SK-N-SH (cell line): ENCODE measurements at regions not wholly inside any gene's neighbourhood (a gene's known extent, or its start where the extent isn't known, plus 50 kb on each side); places are given as distances from the start of the nearest gene placed in this dataset.

Source experiments
- CTCF ChIA-PET: fragments of 300-600, 350-600 bp; formaldehyde crosslinking; extraction: SDS; loops from one replicate; lab custom pipeline; 2021; lab: Yijun Ruan, JAX
- POLR2A ChIA-PET: fragments of 350-600 bp; sonication (Branson Sonifier 250); formaldehyde crosslinking; extraction: SDS; loops from one replicate; lab custom pipeline; 2020; ENCODE audit warnings: antibody characterized with exemption, inconsistent platforms; lab: Yijun Ruan, JAX
- DNase-seq: peaks from one replicate; pipeline ENCODE4 v3.0.0; 2012
- H2AFZ ChIP-seq: fragments of 200-600 bp; sonication (generic); 2 replicates; pipeline ENCODE4 v1.8.1; 2016; ENCODE audit warnings: antibody characterized with exemption, mild to moderate bottlenecking, low read depth
- H3F3A ChIP-seq: fragments of 200-600 bp; sonication (generic); replicated peaks from 2 replicates; pipeline ENCODE3; 2016; ENCODE audit warnings: antibody characterized with exemption, mild to moderate bottlenecking; ENCODE audit not compliant: insufficient read depth
- H3K27ac ChIP-seq, 2 experiments: fragments of 200-500 bp in 1 of 2; fragments of 200-600 bp in 1 of 2; sonication (Bioruptor generic) in 1 of 2; sonication (generic), shearing (Covaris generic) in 1 of 2; 2 replicates each; pipeline versions ENCODE4 v1.5.1 to v1.6.1; 2014 to 2016; ENCODE audit warnings: low read depth in 2 of 2, inconsistent platforms in 1 of 2, low read length in 1 of 2, mild to moderate bottlenecking in 1 of 2, mixed read lengths in 1 of 2
- H3K27me3 ChIP-seq: fragments of 200-600 bp; sonication (generic), shearing (Covaris generic); 2 replicates; pipeline ENCODE4 v1.6.1; 2016; ENCODE audit warnings: mixed run types; ENCODE audit not compliant: insufficient read depth
- H3K36me3 ChIP-seq, 2 experiments: fragments of 200-500 bp in 1 of 2; fragments of 200-600 bp in 1 of 2; sonication (Bioruptor generic) in 1 of 2; sonication (generic) in 1 of 2; replicated peaks in 1 of 2; 2 replicates each; pipeline versions ENCODE3 to v1.5.1; 2014 to 2016; ENCODE audit warnings: low read length in 1 of 2, mild to moderate bottlenecking in 1 of 2; ENCODE audit not compliant: insufficient read depth in 2 of 2, control insufficient read depth in 1 of 2
- H3K4me1 ChIP-seq, 2 experiments: fragments of 200-500 bp in 1 of 2; fragments of 200-600 bp in 1 of 2; sonication (Bioruptor generic) in 1 of 2; sonication (generic), shearing (Covaris generic) in 1 of 2; 2 replicates each; pipeline versions ENCODE4 v1.5.1 to v1.6.1; 2014 to 2016; ENCODE audit warnings: low read depth in 1 of 2, low read length in 1 of 2, mixed run types in 1 of 2; ENCODE audit not compliant: insufficient read depth in 2 of 2, control insufficient read depth in 1 of 2
- H3K4me2 ChIP-seq: fragments of 200-600 bp; sonication (generic), shearing (Covaris generic); 2 replicates; pipeline ENCODE4 v1.6.1; 2017; ENCODE audit warnings: mixed run types
- H3K4me3 ChIP-seq, 2 experiments: fragments of 200-500 bp in 1 of 2; fragments of 200-600 bp in 1 of 2; sonication (Bioruptor generic) in 1 of 2; sonication (generic), shearing (Covaris generic) in 1 of 2; 2 replicates each; pipeline versions ENCODE4 v1.5.1 to v1.8.1; 2014 to 2016; ENCODE audit warnings: low read depth in 2 of 2, inconsistent platforms in 1 of 2, low read length in 1 of 2, mild to moderate bottlenecking in 1 of 2, mixed read lengths in 1 of 2, moderate library complexity in 1 of 2
- H3K79me2 ChIP-seq: fragments of 200-600 bp; sonication (generic); 2 replicates; pipeline ENCODE4 v1.8.1; 2017; ENCODE audit warnings: mild to moderate bottlenecking; ENCODE audit not compliant: insufficient read depth
- H3K9ac ChIP-seq: fragments of 200-600 bp; sonication (generic); 2 replicates; pipeline ENCODE4 v1.6.1; 2017; ENCODE audit warnings: mixed run types
- H3K9me2 ChIP-seq: fragments of 200-600 bp; sonication (generic); 2 replicates; pipeline ENCODE4 v1.6.1; 2017; ENCODE audit warnings: mixed run types
- H3K9me3 ChIP-seq: fragments of 200-600 bp; sonication (generic); 2 replicates; pipeline ENCODE4 v1.6.1; 2017; ENCODE audit warnings: mixed run types, mild to moderate bottlenecking, moderate library complexity
- H4K20me1 ChIP-seq: fragments of 200-600 bp; sonication (generic); 2 replicates; pipeline ENCODE4 v1.6.1; 2017; ENCODE audit warnings: mild to moderate bottlenecking, mixed run types; ENCODE audit not compliant: insufficient read depth
- CHD2 ChIP-seq: fragments of 150-350 bp; IDR thresholded peaks from 2 replicates; pipeline ENCODE4 v1.6.1; 2018; ENCODE audit warnings: low read length; ENCODE audit not compliant: partially characterized antibody
- EP300 ChIP-seq, 2 experiments: IDR thresholded peaks; 2 replicates each; pipeline versions ENCODE4 v1.4.0 to v1.6.1; 2012; ENCODE audit warnings: borderline replicate concordance in 1 of 2, low read depth in 1 of 2, low read length in 1 of 2
- EZH2phosphoT487 ChIP-seq: fragments of 200-600 bp; sonication (generic); IDR thresholded peaks from 2 replicates; pipeline ENCODE4 v1.6.1; 2017; ENCODE audit warnings: low read depth, mixed run types, mild to moderate bottlenecking, antibody characterized with exemption, moderate library complexity, borderline replicate concordance
- FOXJ3 ChIP-seq: sonication (generic); formaldehyde crosslinking; IDR thresholded peaks from 2 replicates; pipeline ENCODE4 v1.5.1; 2020; ENCODE audit warnings: mild to moderate bottlenecking, missing genetic modification reagents
- FOXM1 ChIP-seq: IDR thresholded peaks from 2 replicates; pipeline ENCODE4 v1.4.0; 2012; ENCODE audit warnings: low read depth, mild to moderate bottlenecking
- GATA2 ChIP-seq: sonication (generic); formaldehyde crosslinking; IDR thresholded peaks from 2 replicates; pipeline ENCODE4 v1.5.0; 2020; ENCODE audit warnings: mild to moderate bottlenecking, missing genetic modification reagents
- JUND ChIP-seq: IDR thresholded peaks from 2 replicates; pipeline ENCODE4 v1.4.0; 2012
- MEF2A ChIP-seq: IDR thresholded peaks from 2 replicates; pipeline ENCODE4 v1.4.0; 2012; ENCODE audit warnings: low read depth, borderline replicate concordance
- NFIC ChIP-seq: IDR thresholded peaks from 2 replicates; pipeline ENCODE4 v1.4.0; 2012; ENCODE audit warnings: borderline replicate concordance
- NRF1 ChIP-seq: IDR thresholded peaks from 2 replicates; pipeline ENCODE4 v1.6.1; 2012; ENCODE audit warnings: low read depth, mild to moderate bottlenecking, low read length
- RFX5 ChIP-seq: IDR thresholded peaks from 2 replicates; pipeline ENCODE4 v1.6.1; 2012; ENCODE audit warnings: mild to moderate bottlenecking, improper control_type of control experiment, low read length
- SIN3A ChIP-seq: IDR thresholded peaks from 2 replicates; pipeline ENCODE4 v1.6.1; 2012; ENCODE audit warnings: low read depth, mild to moderate bottlenecking, low read length, moderate library complexity, borderline replicate concordance
- TAF1 ChIP-seq: IDR thresholded peaks from 2 replicates; pipeline ENCODE4 v1.6.1; 2012; ENCODE audit warnings: low read depth, mild to moderate bottlenecking, low read length, moderate library complexity, borderline replicate concordance
- TCF12 ChIP-seq: IDR thresholded peaks from 2 replicates; pipeline ENCODE4 v1.4.0; 2012
- TEAD4 ChIP-seq: IDR thresholded peaks from 2 replicates; pipeline ENCODE4 v1.4.0; 2012; ENCODE audit warnings: mild to moderate bottlenecking, borderline replicate concordance; ENCODE audit not compliant: insufficient read depth
- YY1 ChIP-seq: IDR thresholded peaks from 2 replicates; pipeline ENCODE4 v1.4.0; 2012; ENCODE audit warnings: low read depth, mild to moderate bottlenecking
- WGBS: methylation state at CpG from one replicate; pipeline ENCODE4 v1.1.6; 2017; ENCODE audit warnings: low lambda C conversion rate; 5-methylcytosine and 5-hydroxymethylcytosine counted together
- TF ChIP-seq, protein P1 (sequence below): fragments of 200-600 bp; sonication (generic); IDR thresholded peaks from 2 replicates; pipeline ENCODE4 v1.6.1; 2017; ENCODE audit warnings: antibody characterized with exemption, mild to moderate bottlenecking, moderate library complexity
- TF ChIP-seq, protein P2 (sequence below): IDR thresholded peaks from 2 replicates; pipeline ENCODE4; 2012
- TF ChIP-seq, protein P3 (sequence below): fragments of 150-350 bp; IDR thresholded peaks from 2 replicates; pipeline ENCODE4 v1.6.1; 2017; ENCODE audit warnings: antibody characterized with exemption, low read length, low read depth, borderline replicate concordance
- TF ChIP-seq, protein P4 (sequence below): IDR thresholded peaks from 2 replicates; pipeline ENCODE4 v1.6.1; 2012; ENCODE audit warnings: mild to moderate bottlenecking, low read depth, low read length, moderate library complexity

DNA sequence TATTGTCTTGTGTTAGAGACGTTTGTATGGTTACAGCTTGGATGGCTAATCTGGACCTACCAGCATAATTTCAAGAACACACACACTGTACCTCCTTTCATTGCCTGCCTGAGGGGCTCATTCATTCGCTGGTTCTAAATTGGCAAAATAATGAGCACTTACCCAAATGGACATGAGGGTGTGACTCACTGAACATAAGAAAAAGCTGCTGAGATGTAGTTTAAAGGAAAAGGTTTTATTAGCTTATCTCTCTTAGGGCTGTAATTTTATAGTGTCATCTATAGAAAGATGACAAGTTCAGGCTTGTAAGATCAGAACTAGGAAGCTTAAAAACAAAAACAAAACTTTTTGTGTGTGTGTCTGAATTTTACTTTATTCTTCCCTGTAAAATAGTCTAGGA is 120.7 kb upstream of the WNT7A start:
- POLR2A ChIA-PET: no interaction called here
- Histone ChIP-seq H3K27me3 (no peaks in the 10 kb centered on the region), H3K4me3 (no peak overlapping the region), H3K4me2 (no peak overlapping the region), H3K9ac (no peak overlapping the region), H3K36me3 (no peaks in the 10 kb centered on the region), H3K27ac (no peak overlapping the region), H3K9me2 (no peaks in the 10 kb centered on the region), H4K20me1 (no peaks in the 10 kb centered on the region)
- 13% methylated on average over 2 of the region's 2 CpGs for WGBS
- CTCF ChIA-PET: interaction anchor here (0.9 to 1.0 kb wide), 2 partner anchors 18 to 125 kb away, joined by 3 to 7 read pairs; no protein-coding TSS in a partner anchor
- TF ChIP-seq TAF1 (no peak), MEF2A (no peak), EP300 (IDR thresholded peaks at IDR 0.05; ENCODE audit: borderline replicate concordance in 1 of 2, low read depth in 1 of 2, low read length in 1 of 2) (no peak), CHD2 (no peak), GATA2 (CRISPR knock-in tag) (no peak), JUND (no peak), YY1 (no peak), NRF1 (no peak)
- TF ChIP-seq, protein P1, sequence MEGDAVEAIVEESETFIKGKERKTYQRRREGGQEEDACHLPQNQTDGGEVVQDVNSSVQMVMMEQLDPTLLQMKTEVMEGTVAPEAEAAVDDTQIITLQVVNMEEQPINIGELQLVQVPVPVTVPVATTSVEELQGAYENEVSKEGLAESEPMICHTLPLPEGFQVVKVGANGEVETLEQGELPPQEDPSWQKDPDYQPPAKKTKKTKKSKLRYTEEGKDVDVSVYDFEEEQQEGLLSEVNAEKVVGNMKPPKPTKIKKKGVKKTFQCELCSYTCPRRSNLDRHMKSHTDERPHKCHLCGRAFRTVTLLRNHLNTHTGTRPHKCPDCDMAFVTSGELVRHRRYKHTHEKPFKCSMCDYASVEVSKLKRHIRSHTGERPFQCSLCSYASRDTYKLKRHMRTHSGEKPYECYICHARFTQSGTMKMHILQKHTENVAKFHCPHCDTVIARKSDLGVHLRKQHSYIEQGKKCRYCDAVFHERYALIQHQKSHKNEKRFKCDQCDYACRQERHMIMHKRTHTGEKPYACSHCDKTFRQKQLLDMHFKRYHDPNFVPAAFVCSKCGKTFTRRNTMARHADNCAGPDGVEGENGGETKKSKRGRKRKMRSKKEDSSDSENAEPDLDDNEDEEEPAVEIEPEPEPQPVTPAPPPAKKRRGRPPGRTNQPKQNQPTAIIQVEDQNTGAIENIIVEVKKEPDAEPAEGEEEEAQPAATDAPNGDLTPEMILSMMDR: no peak
- TF ChIP-seq, protein P2, sequence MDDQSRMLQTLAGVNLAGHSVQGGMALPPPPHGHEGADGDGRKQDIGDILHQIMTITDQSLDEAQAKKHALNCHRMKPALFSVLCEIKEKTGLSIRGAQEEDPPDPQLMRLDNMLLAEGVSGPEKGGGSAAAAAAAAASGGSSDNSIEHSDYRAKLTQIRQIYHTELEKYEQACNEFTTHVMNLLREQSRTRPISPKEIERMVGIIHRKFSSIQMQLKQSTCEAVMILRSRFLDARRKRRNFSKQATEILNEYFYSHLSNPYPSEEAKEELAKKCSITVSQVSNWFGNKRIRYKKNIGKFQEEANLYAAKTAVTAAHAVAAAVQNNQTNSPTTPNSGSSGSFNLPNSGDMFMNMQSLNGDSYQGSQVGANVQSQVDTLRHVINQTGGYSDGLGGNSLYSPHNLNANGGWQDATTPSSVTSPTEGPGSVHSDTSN: no peak
- TF ChIP-seq, all 33 proteins: peak for 0
- no peaks in the 10 kb centered on the region for H3K9me3 ChIP-seq
- no peaks in the 10 kb centered on the region for H3K4me1 ChIP-seq
- DNase-seq: no peak
- no peaks in the 10 kb centered on the region for H3F3A ChIP-seq
- no peaks in the 10 kb centered on the region for H3K79me2 ChIP-seq
- no peak overlapping the region for H2AFZ ChIP-seq

DNA sequence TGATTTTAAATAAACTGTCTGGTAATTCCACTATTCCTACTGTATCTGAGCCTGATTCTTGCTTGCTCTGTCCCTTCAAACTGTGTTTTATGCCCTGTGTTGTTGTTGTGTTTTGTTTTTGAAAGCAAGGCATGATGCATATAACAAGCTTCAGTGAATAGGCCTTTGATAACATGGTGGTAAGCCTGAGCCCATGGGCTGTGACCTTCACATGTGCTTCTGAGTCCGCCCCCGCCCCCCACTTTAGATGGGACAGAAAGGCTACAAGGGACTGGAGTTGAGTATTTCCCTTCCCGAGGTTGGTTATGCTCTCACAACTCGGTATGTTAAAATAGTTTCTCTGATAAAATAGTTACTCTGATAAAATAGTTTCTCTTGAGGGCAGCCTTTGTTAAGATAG is 119.0 kb upstream of the WNT7A start:
- Histone ChIP-seq H3K27ac (no peak overlapping the region), H3K4me1 (no peaks in the 10 kb centered on the region), H3K79me2 (no peaks in the 10 kb centered on the region), H4K20me1 (no peaks in the 10 kb centered on the region), H3K4me2 (no peak overlapping the region), H3K27me3 (no peaks in the 10 kb centered on the region), H3F3A (no peaks in the 10 kb centered on the region), H3K36me3 (no peaks in the 10 kb centered on the region), H3K9ac (no peak overlapping the region), H2AFZ (no peak overlapping the region), H3K9me3 (no peaks in the 10 kb centered on the region), H3K4me3 (no peak overlapping the region), H3K9me2 (no peaks in the 10 kb centered on the region)
- no peak for DNase-seq
- ChIA-PET POLR2A (no interaction called here), CTCF (interaction anchor here (1.3 kb wide), 2 partner anchors 47 to 341 kb away, joined by 3 to 4 read pairs; no protein-coding TSS in a partner anchor)
- 12% methylated on average over 4 of the region's 4 CpGs for WGBS
- TF ChIP-seq EZH2phosphoT487 (no peak), RFX5 (no peak), TCF12 (no peak), FOXJ3 (CRISPR knock-in tag) (no peak), FOXM1 (no peak), NFIC (no peak), TEAD4 (no peak), SIN3A (no peak), JUND (no peak)
- TF ChIP-seq, protein P2: no peak
- TF ChIP-seq, protein P3, sequence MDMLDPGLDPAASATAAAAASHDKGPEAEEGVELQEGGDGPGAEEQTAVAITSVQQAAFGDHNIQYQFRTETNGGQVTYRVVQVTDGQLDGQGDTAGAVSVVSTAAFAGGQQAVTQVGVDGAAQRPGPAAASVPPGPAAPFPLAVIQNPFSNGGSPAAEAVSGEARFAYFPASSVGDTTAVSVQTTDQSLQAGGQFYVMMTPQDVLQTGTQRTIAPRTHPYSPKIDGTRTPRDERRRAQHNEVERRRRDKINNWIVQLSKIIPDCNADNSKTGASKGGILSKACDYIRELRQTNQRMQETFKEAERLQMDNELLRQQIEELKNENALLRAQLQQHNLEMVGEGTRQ: no peak
- TF ChIP-seq, protein P4, sequence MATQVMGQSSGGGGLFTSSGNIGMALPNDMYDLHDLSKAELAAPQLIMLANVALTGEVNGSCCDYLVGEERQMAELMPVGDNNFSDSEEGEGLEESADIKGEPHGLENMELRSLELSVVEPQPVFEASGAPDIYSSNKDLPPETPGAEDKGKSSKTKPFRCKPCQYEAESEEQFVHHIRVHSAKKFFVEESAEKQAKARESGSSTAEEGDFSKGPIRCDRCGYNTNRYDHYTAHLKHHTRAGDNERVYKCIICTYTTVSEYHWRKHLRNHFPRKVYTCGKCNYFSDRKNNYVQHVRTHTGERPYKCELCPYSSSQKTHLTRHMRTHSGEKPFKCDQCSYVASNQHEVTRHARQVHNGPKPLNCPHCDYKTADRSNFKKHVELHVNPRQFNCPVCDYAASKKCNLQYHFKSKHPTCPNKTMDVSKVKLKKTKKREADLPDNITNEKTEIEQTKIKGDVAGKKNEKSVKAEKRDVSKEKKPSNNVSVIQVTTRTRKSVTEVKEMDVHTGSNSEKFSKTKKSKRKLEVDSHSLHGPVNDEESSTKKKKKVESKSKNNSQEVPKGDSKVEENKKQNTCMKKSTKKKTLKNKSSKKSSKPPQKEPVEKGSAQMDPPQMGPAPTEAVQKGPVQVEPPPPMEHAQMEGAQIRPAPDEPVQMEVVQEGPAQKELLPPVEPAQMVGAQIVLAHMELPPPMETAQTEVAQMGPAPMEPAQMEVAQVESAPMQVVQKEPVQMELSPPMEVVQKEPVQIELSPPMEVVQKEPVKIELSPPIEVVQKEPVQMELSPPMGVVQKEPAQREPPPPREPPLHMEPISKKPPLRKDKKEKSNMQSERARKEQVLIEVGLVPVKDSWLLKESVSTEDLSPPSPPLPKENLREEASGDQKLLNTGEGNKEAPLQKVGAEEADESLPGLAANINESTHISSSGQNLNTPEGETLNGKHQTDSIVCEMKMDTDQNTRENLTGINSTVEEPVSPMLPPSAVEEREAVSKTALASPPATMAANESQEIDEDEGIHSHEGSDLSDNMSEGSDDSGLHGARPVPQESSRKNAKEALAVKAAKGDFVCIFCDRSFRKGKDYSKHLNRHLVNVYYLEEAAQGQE: no peak
